ENCODE measurements at regions not wholly inside any gene's neighbourhood (a gene's known extent, or its start where the extent isn't known, plus 50 kb on each side); places are given as distances from the start of the nearest gene placed in this dataset.
"Not testable (repeated sequence)": the region's sequence is repeated elsewhere in the genome, so short reads cannot be mapped to it uniquely, and the experiment has no call there.

DNA sequence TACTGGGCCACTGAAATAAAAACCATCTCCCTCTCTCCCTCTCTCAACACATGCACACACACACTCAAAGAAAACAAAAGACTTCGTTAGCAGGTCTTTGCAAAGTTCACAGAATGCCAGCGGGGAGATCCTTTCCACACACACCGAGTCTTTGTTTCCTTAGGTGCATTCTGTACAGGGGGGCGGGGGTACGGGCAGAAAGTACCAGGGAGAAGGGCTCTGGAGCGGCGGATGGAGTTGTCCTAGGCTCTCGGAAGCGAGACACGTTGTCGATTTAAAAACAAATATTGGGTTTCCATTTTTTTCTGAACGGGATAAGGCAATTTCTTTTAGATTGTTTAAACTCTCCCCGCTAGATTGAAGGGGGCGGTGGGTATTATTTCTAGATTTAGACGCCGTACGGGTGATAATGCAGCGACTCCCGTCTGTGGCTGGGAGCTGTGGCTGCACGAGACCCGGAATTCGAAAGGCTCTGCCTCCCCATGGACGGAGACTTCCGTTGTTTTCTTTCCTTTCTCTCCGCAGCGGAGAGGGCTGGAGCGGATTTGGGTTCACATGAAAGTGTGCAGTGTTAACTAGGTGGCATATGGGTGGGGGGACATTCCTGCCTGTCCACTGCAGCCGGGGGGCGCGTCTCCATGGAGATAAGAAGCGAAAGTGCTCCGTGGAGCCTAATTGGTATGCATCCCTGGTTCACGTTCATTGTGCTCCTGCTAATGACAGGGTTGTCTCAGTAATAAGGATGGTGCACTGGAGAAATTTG lies 357.9 kb downstream of the TEX29 start:
- H3K36me3 ChIP-seq (ENCODE audit: control insufficient read depth in 2 of 2, insufficient read depth in 2 of 2, low read length in 1 of 2), result not testable (repeated sequence)
- WGBS, 2 donors, result no CpG with 5 or more reads among the region's 33 CpGs

DNA sequence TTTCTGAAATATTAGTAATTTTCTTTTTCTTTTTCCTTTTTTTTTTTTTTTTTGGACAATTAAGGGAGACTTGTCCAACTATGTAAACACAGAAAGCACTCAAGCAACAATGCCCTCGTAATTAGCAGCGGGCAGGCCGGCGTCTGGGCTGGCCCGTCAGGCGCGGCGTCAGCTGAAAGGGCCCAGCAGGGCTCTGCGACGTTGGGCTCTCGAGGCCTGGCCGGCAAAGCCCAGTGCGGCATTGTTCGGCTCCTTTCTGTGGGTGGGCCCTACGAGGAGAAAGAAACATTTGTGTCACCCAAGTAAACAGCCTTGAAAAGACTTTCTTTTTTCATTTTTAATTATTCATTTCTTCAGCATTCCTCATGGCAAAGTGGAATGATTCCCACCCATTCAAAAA lies 359.2 kb downstream of the TEX29 start:
- not testable (repeated sequence) for H3K27ac ChIP-seq (ENCODE audit: low read depth in 2 of 2, low read length in 1 of 2); H3K4me3 ChIP-seq (ENCODE audit: low read depth in 1 of 2, low read length in 2 of 2); H3K27me3 ChIP-seq (ENCODE audit: control insufficient read depth in 1 of 2, insufficient read depth in 2 of 2, low read length in 2 of 2); H3K36me3 ChIP-seq (ENCODE audit: control insufficient read depth in 2 of 2, insufficient read depth in 2 of 2, low read length in 1 of 2); H3K4me1 ChIP-seq (ENCODE audit: control insufficient read depth in 2 of 2, insufficient read depth in 2 of 2, low read length in 1 of 2); H3K9me3 ChIP-seq (ENCODE audit: control insufficient read depth in 2 of 2, insufficient read depth in 1 of 2, low read depth in 1 of 2, low read length in 1 of 2)
- no CpG with 5 or more reads among the region's 15 CpGs for WGBS, 2 donors

More for the DNA sequence above, 357.9 kb downstream of the TEX29 start:
- not testable (repeated sequence) for H3K27ac ChIP-seq (ENCODE audit: low read depth in 2 of 2, low read length in 1 of 2); H3K4me3 ChIP-seq (ENCODE audit: low read depth in 1 of 2, low read length in 2 of 2); H3K27me3 ChIP-seq (ENCODE audit: control insufficient read depth in 1 of 2, insufficient read depth in 2 of 2, low read length in 2 of 2); H3K9me3 ChIP-seq (ENCODE audit: control insufficient read depth in 2 of 2, insufficient read depth in 1 of 2, low read depth in 1 of 2, low read length in 1 of 2); H3K4me1 ChIP-seq (ENCODE audit: control insufficient read depth in 2 of 2, insufficient read depth in 2 of 2, low read length in 1 of 2)

DNA sequence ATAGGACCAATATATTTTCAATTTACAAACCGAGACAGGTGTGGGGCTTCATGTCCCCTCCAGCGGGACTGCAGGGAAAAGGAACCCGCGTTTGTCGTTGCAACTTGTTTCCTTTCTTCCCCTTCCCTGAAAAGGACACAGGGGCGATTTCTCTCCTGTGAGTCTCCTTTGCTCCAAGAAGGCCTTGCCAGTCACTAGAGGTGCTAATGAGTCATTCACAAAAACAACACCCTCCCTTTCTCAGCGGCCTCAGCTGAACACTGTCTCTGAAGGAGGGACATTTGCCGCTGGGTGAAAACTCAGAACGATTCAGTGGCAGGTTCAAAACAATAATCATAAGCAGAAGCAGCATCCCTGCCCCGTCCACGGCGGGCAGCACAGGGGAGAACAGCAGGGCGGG lies 359.7 kb downstream of the TEX29 start:
- H3K4me1 ChIP-seq (ENCODE audit: control insufficient read depth in 2 of 2, insufficient read depth in 2 of 2, low read length in 1 of 2); H3K9me3 ChIP-seq (ENCODE audit: control insufficient read depth in 2 of 2, insufficient read depth in 1 of 2, low read depth in 1 of 2, low read length in 1 of 2); H3K4me3 ChIP-seq (ENCODE audit: low read depth in 1 of 2, low read length in 2 of 2); H3K27ac ChIP-seq (ENCODE audit: low read depth in 2 of 2, low read length in 1 of 2); H3K36me3 ChIP-seq (ENCODE audit: control insufficient read depth in 2 of 2, insufficient read depth in 2 of 2, low read length in 1 of 2); H3K27me3 ChIP-seq (ENCODE audit: control insufficient read depth in 1 of 2, insufficient read depth in 2 of 2, low read length in 2 of 2): not testable (repeated sequence)
- no CpG with 5 or more reads among the region's 13 CpGs for WGBS, 2 donors

DNA sequence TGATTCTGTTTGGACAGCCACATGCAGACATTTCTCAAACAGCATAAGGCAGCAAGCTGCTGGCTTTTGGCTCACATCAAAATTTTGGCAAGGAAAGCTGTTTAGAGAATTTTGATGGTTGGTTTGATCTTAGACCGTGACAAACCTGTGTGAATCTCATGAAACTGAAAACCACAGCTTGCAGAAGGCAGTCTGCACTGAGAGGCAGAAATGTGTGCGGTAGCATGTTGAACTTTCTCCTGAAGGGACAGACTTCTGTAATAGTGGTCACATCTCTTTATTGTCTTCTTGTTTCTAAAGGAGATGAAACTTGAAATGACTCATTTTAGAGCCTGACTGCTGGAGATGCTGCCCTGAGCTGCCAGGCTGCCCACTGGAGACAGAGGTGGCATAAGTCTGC lies 371.6 kb downstream of the TEX29 start:
- not testable (repeated sequence) for H3K27ac ChIP-seq (ENCODE audit: low read depth in 2 of 2, low read length in 1 of 2); H3K9me3 ChIP-seq (ENCODE audit: control insufficient read depth in 2 of 2, insufficient read depth in 1 of 2, low read depth in 1 of 2, low read length in 1 of 2); H3K27me3 ChIP-seq (ENCODE audit: control insufficient read depth in 1 of 2, insufficient read depth in 2 of 2, low read length in 2 of 2); H3K36me3 ChIP-seq (ENCODE audit: control insufficient read depth in 2 of 2, insufficient read depth in 2 of 2, low read length in 1 of 2); H3K4me3 ChIP-seq (ENCODE audit: low read depth in 1 of 2, low read length in 2 of 2); H3K4me1 ChIP-seq (ENCODE audit: control insufficient read depth in 2 of 2, insufficient read depth in 2 of 2, low read length in 1 of 2)
- WGBS, 2 donors, result 31 to 81% methylated on average over 2 of the region's 2 CpGs

DNA sequence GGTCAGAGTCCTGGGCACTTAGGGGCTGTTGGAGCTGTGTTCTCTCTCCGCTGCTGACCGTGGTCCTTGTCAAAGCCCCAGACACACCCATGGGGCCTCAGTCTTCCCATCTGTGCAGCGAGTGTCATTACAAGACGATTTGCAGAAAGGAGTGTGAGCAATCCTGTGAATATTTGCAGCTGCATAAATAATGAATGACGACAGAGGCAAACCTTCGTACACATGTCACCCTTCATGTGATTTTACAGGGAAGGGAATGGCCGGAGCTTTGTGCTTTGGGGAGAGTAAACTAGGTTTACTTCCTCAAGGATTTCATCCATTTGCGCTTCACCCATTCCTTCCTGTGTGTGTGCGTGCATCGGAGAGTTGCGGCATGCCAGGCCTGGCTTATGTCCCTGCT lies 370.8 kb upstream of the SOX1 start:
- not testable (repeated sequence) for H3K4me1 ChIP-seq (ENCODE audit: control insufficient read depth in 2 of 2, insufficient read depth in 2 of 2, low read length in 1 of 2); H3K27ac ChIP-seq (ENCODE audit: low read depth in 2 of 2, low read length in 1 of 2); H3K4me3 ChIP-seq (ENCODE audit: low read depth in 1 of 2, low read length in 2 of 2); H3K9me3 ChIP-seq (ENCODE audit: control insufficient read depth in 2 of 2, insufficient read depth in 1 of 2, low read depth in 1 of 2, low read length in 1 of 2); H3K27me3 ChIP-seq (ENCODE audit: control insufficient read depth in 1 of 2, insufficient read depth in 2 of 2, low read length in 2 of 2); H3K36me3 ChIP-seq (ENCODE audit: control insufficient read depth in 2 of 2, insufficient read depth in 2 of 2, low read length in 1 of 2)
- no CpG with 5 or more reads among the region's 11 CpGs for WGBS, 2 donors

DNA sequence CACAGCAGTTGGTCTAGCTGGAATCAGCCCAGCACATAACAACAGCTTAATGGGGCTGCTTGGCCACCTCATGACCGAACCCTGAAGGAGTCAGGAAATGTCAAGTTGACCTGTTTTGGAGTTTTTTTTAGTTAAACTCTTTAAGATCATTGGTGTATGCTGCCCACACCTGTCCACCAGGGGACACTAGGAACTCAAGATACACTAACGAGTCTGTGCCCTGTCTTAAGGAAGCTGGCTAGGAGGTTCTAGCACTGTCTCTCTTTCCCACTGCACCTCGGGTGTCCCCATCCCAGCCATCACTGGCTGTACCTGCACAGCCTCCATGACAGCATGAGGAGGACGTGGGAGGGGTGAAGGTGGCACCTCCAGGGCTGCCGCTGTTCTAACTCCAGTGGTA lies 364.9 kb upstream of the SOX1 start:
- not testable (repeated sequence) for H3K36me3 ChIP-seq (ENCODE audit: control insufficient read depth in 2 of 2, insufficient read depth in 2 of 2, low read length in 1 of 2); H3K4me3 ChIP-seq (ENCODE audit: low read depth in 1 of 2, low read length in 2 of 2); H3K4me1 ChIP-seq (ENCODE audit: control insufficient read depth in 2 of 2, insufficient read depth in 2 of 2, low read length in 1 of 2); H3K9me3 ChIP-seq (ENCODE audit: control insufficient read depth in 2 of 2, insufficient read depth in 1 of 2, low read depth in 1 of 2, low read length in 1 of 2); H3K27me3 ChIP-seq (ENCODE audit: control insufficient read depth in 1 of 2, insufficient read depth in 2 of 2, low read length in 2 of 2); H3K27ac ChIP-seq (ENCODE audit: low read depth in 2 of 2, low read length in 1 of 2)
- WGBS, 2 donors, result no CpG with 5 or more reads among the region's 5 CpGs

Measured in esophagus (tissue), 2 donors.